ENCODE measurements at regions not wholly inside any gene's neighbourhood (a gene's known extent, or its start where the extent isn't known, plus 50 kb on each side); places are given as distances from the start of the nearest gene placed in this dataset.

DNA sequence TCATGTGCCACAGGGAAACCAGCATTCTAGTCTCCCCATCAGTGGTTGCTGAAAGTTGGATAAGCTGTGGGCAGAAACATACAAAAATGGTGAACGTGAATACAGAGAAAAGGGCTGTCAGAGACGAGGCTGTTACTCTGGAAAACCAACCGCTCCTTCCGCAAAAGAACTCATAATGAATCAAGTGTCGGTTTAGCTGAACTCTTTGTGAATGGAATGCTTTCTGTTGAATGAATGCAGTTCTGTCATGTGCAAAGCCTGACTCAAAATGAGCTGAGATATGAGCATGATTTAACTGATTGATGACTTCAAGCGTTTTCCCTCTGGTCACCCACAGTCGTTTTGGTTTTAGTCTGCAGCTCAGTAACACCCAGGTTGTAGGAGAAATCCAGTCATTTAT is 298.3 kb downstream of the ETS1 start:
- no peaks in the 10 kb centered on the region for H3K9me3 ChIP-seq

DNA sequence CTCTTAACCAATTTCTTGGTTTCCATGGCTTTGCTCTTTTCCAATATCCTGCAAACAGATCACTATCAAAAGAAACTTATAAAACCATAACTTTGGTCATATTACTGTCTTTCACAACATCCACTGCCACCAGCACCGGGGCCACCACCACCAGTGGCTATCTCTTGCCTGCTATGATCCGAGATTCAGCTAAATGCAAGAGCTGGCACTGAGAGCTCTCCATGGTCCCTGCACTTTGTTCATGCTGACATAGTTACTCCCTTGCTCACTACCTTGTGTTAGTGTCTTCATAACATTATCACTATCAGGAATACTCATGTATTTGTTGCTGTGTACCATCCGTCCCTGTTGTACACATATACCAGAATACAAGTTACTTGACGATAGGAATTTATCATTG is 299.0 kb downstream of the ETS1 start:
- Histone ChIP-seq H3K4me3 (no peak overlapping the region), H3K4me1 (peaks cover 14% of the 10 kb centered on the region), H3K36me3 (no peaks in the 10 kb centered on the region), H3K27me3 (peaks cover 2% of the 10 kb centered on the region), H3K27ac (no peak overlapping the region), H3K9me3 (no peaks in the 10 kb centered on the region)
- TF ChIP-seq EP300 (IDR thresholded peaks at IDR 0.05) (no peak), POLR2AphosphoS5 (IDR thresholded peaks at IDR 0.05) (no peak), POLR2A (IDR thresholded peaks at IDR 0.05) (no peak)
- TF ChIP-seq, protein P1, sequence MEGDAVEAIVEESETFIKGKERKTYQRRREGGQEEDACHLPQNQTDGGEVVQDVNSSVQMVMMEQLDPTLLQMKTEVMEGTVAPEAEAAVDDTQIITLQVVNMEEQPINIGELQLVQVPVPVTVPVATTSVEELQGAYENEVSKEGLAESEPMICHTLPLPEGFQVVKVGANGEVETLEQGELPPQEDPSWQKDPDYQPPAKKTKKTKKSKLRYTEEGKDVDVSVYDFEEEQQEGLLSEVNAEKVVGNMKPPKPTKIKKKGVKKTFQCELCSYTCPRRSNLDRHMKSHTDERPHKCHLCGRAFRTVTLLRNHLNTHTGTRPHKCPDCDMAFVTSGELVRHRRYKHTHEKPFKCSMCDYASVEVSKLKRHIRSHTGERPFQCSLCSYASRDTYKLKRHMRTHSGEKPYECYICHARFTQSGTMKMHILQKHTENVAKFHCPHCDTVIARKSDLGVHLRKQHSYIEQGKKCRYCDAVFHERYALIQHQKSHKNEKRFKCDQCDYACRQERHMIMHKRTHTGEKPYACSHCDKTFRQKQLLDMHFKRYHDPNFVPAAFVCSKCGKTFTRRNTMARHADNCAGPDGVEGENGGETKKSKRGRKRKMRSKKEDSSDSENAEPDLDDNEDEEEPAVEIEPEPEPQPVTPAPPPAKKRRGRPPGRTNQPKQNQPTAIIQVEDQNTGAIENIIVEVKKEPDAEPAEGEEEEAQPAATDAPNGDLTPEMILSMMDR (IDR thresholded peaks at IDR 0.05): no peak
- no peak for DNase-seq (ENCODE audit: low spot score in 2 of 2)
- WGBS: 95% methylated on average over 4 of the region's 4 CpGs

More for the DNA sequence above, 298.3 kb downstream of the ETS1 start:
- Histone ChIP-seq H3K27me3 (peaks cover 2% of the 10 kb centered on the region), H3K4me3 (no peak overlapping the region), H3K4me1 (peaks cover 14% of the 10 kb centered on the region), H3K36me3 (no peaks in the 10 kb centered on the region), H3K27ac (no peak overlapping the region)
- TF ChIP-seq EP300 (IDR thresholded peaks at IDR 0.05) (no peak), POLR2AphosphoS5 (IDR thresholded peaks at IDR 0.05) (no peak)
- TF ChIP-seq, protein P1 (IDR thresholded peaks at IDR 0.05): no peak
- DNase-seq (ENCODE audit: low spot score in 2 of 2): no peak
- 76% methylated on average over 7 of the region's 7 CpGs for WGBS

DNA sequence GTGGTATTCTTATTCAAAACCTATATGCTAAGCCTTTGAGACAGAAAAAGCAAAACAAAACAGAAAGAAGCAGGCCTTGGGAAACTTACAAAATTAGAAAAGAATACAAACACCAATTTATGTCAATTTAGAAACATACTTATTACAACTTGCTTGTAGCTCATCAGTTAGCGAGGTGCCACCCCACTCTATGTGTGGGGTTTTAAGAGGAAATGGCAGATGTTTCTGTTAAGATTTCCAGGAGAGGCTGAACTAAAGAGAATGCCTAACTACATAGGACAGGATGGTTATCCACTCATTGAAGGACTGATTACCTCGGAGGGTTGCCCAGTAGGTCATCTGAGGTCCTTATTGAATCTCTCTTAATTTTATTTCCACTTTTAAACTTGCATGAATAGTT is 302.0 kb downstream of the ETS1 start:
- TF ChIP-seq, protein P1 (IDR thresholded peaks at IDR 0.05): no peak
- TF ChIP-seq EP300 (IDR thresholded peaks at IDR 0.05) (no peak), POLR2A (IDR thresholded peaks at IDR 0.05) (no peak), POLR2AphosphoS5 (IDR thresholded peaks at IDR 0.05) (no peak)
- H3K27ac ChIP-seq: no peak overlapping the region
- 78% methylated on average over 2 of the region's 2 CpGs for WGBS
- H3K27me3 ChIP-seq: no peaks in the 10 kb centered on the region
- no peaks in the 10 kb centered on the region for H3K36me3 ChIP-seq
- H3K4me1 ChIP-seq: peaks cover 5% of the 10 kb centered on the region
- no peaks in the 10 kb centered on the region for H3K9me3 ChIP-seq
- no peak for DNase-seq (ENCODE audit: low spot score in 2 of 2)
- no peak overlapping the region for H3K4me3 ChIP-seq

DNA sequence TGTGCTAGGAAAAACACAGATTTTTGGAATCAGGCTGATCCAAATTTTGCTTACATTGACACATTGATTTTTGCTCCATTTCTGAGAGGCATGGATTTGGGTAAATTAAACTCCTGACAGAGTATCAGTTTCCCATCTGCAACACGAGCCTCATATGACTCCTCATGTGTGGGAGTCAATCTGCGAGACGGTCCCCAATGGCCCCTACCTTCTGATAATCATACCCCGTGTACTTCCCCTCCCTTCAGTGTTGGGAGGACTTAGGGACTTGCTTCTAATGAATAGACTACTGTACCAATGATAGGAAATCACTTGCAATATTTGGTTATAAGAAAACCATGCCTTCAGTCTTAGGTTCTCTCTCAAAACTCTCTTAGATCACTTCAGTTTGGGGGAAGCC is 302.7 kb downstream of the ETS1 start:
- H3K4me1 ChIP-seq: no peaks in the 10 kb centered on the region
- no peak overlapping the region for H3K27ac ChIP-seq
- no peaks in the 10 kb centered on the region for H3K27me3 ChIP-seq
- WGBS: 83% methylated on average over 4 of the region's 4 CpGs
- H3K36me3 ChIP-seq: no peaks in the 10 kb centered on the region
- DNase-seq (ENCODE audit: low spot score in 2 of 2): no peak
- TF ChIP-seq POLR2AphosphoS5 (IDR thresholded peaks at IDR 0.05) (no peak), EP300 (IDR thresholded peaks at IDR 0.05) (no peak), POLR2A (IDR thresholded peaks at IDR 0.05) (no peak)
- TF ChIP-seq, protein P1 (IDR thresholded peaks at IDR 0.05): no peak
- no peaks in the 10 kb centered on the region for H3K9me3 ChIP-seq
- H3K4me3 ChIP-seq: no peak overlapping the region

DNA sequence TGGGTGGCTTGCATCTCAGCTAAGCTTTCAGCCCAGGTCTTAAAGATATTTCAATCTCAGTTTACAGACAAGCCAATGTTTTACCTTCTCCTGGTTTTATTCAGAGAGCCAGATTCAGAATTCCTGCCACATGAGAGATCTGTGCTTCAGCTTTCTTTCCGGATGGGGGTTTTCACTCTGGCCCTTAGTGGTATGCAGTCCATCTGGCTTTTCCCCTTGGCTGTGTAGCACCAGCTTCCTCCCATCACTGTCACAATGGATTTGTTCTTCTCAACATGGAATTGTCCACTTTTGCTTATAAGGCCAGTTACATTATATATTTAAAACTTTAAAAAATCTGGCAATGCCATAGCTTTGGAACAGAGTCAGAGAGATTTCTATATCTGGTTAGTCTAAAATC is 303.9 kb downstream of the ETS1 start:
- DNase-seq (ENCODE audit: low spot score in 2 of 2): no peak
- Histone ChIP-seq H3K27ac (no peak overlapping the region), H3K4me3 (no peak overlapping the region), H3K4me1 (no peaks in the 10 kb centered on the region), H3K27me3 (no peaks in the 10 kb centered on the region), H3K9me3 (no peaks in the 10 kb centered on the region), H3K36me3 (no peaks in the 10 kb centered on the region)
- 91% methylated on average over 1 of the region's 1 CpG for WGBS
- TF ChIP-seq, protein P1 (IDR thresholded peaks at IDR 0.05): no peak
- TF ChIP-seq POLR2A (IDR thresholded peaks at IDR 0.05) (no peak), EP300 (IDR thresholded peaks at IDR 0.05) (no peak), POLR2AphosphoS5 (IDR thresholded peaks at IDR 0.05) (no peak)

Measured in suprapubic skin (tissue), 4 donors.